ENCODE measurements at regions not wholly inside any gene's neighbourhood (a gene's known extent, or its start where the extent isn't known, plus 50 kb on each side); places are given as distances from the start of the nearest gene placed in this dataset.

DNA sequence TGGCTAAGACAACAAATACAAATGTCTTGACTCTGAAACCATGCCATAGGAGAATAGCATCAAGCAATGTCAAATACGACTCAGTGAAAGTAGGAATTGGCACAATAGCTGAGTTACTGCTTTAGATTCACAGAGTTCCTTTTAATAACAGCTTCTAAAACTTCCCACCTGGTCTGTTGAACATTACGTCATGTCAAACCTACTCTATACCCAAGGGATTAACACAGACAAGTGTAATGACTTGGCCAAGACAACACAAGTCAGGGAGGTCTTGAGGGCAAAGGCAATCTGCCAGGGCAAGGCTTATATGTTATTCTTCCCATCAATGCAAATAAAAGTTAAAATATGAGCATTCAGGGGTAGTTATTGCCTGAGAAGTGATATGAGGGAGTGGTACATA, 265.1 kb upstream of the PRDM1 start:
- Mint-ChIP-seq H3K36me3 (ENCODE audit: low read depth) (peaks cover 4% of the 10 kb centered on the region), H3K27ac (ENCODE audit: unreplicated experiment) (no peak overlapping the region)
- no peak for DNase-seq (ENCODE audit: low spot score)

DNA sequence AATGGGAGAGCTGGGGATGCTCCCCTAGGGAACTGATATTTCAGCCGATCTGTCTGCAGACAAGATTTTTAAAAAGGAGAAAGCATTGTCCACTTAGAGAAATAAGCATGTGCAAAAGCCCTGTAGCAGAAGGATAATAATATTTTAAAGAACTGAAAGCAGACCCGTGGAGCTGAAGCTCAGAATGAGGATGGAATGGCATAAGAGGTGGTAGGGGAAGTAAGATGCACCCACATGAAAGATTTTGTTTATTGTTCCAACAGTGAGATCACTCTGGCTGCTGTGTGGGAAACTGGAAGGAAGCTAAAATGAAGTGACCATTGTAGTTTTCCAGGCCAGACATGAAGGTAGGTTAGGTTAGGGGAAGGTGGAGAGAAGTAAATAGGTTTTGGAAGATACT, 266.4 kb upstream of the PRDM1 start:
- peaks cover 13% of the 10 kb centered on the region for H3K9me3 Mint-ChIP-seq (ENCODE audit: low read depth)
- TF ChIP-seq, protein P1, sequence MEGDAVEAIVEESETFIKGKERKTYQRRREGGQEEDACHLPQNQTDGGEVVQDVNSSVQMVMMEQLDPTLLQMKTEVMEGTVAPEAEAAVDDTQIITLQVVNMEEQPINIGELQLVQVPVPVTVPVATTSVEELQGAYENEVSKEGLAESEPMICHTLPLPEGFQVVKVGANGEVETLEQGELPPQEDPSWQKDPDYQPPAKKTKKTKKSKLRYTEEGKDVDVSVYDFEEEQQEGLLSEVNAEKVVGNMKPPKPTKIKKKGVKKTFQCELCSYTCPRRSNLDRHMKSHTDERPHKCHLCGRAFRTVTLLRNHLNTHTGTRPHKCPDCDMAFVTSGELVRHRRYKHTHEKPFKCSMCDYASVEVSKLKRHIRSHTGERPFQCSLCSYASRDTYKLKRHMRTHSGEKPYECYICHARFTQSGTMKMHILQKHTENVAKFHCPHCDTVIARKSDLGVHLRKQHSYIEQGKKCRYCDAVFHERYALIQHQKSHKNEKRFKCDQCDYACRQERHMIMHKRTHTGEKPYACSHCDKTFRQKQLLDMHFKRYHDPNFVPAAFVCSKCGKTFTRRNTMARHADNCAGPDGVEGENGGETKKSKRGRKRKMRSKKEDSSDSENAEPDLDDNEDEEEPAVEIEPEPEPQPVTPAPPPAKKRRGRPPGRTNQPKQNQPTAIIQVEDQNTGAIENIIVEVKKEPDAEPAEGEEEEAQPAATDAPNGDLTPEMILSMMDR (IDR thresholded peaks at IDR 0.05) = no peak
- H3K27ac Mint-ChIP-seq (ENCODE audit: unreplicated experiment) = no peak overlapping the region
- no peak overlapping the region for H3K4me3 Mint-ChIP-seq (ENCODE audit: unreplicated experiment)
- H3K36me3 Mint-ChIP-seq (ENCODE audit: low read depth) = peaks cover 4% of the 10 kb centered on the region
- H3K4me1 Mint-ChIP-seq (ENCODE audit: low read depth) = peaks cover 4% of the 10 kb centered on the region
- DNase-seq (ENCODE audit: low spot score) = no peak
- no peaks in the 10 kb centered on the region for H3K27me3 Mint-ChIP-seq (ENCODE audit: low read depth)

More for the DNA sequence above, 265.1 kb upstream of the PRDM1 start:
- peaks cover 10% of the 10 kb centered on the region for H3K4me1 Mint-ChIP-seq (ENCODE audit: low read depth)
- no peaks in the 10 kb centered on the region for H3K27me3 Mint-ChIP-seq (ENCODE audit: low read depth)
- peaks cover 13% of the 10 kb centered on the region for H3K9me3 Mint-ChIP-seq (ENCODE audit: low read depth)
- no peak overlapping the region for H3K4me3 Mint-ChIP-seq (ENCODE audit: unreplicated experiment)
- TF ChIP-seq, protein P1 (IDR thresholded peaks at IDR 0.05) = no peak

- H3K4me1 Mint-ChIP-seq (ENCODE audit: low read depth) = no peaks in the 10 kb centered on the region
- H3K9me3 Mint-ChIP-seq (ENCODE audit: low read depth) = peaks cover 13% of the 10 kb centered on the region
- H3K4me3 Mint-ChIP-seq (ENCODE audit: unreplicated experiment) = no peak overlapping the region
- no peak overlapping the region for H3K27ac Mint-ChIP-seq (ENCODE audit: unreplicated experiment)
- DNase-seq (ENCODE audit: low spot score) = no peak
- H3K36me3 Mint-ChIP-seq (ENCODE audit: low read depth) = peaks cover 4% of the 10 kb centered on the region
- H3K27me3 Mint-ChIP-seq (ENCODE audit: low read depth) = no peaks in the 10 kb centered on the region
- TF ChIP-seq, protein P1 (IDR thresholded peaks at IDR 0.05) = no peak
These were observed 267.6 kb upstream of the PRDM1 start for GRCh38 chr6:105818505-105818904.

DNA sequence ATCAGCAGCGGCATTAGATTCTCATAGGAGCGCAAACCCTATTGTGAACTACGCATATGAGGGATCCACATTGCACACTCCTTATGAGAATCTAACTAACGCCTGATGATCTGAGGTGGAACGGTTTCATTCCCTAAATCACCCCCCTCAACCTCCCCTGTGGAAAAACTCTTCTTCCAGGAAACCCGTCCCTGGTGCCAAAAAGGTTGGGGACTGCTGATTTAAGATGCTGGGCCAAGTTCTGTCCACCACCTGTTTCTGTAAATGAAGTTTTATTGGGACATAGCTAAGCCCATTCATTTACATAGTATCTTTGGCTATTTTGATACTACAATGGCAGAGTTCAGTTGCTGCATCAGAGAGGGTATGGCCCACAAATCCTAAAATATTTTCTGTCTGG, 268.2 kb upstream of the PRDM1 start:
- H3K27me3 Mint-ChIP-seq (ENCODE audit: low read depth) = no peaks in the 10 kb centered on the region
- H3K27ac Mint-ChIP-seq (ENCODE audit: unreplicated experiment) = no peak overlapping the region
- no peaks in the 10 kb centered on the region for H3K4me1 Mint-ChIP-seq (ENCODE audit: low read depth)
- no peak for DNase-seq (ENCODE audit: low spot score)
- no peak overlapping the region for H3K4me3 Mint-ChIP-seq (ENCODE audit: unreplicated experiment)
- peaks cover 4% of the 10 kb centered on the region for H3K36me3 Mint-ChIP-seq (ENCODE audit: low read depth)
- peaks cover 13% of the 10 kb centered on the region for H3K9me3 Mint-ChIP-seq (ENCODE audit: low read depth)
- TF ChIP-seq, protein P1 (IDR thresholded peaks at IDR 0.05) = no peak

DNA sequence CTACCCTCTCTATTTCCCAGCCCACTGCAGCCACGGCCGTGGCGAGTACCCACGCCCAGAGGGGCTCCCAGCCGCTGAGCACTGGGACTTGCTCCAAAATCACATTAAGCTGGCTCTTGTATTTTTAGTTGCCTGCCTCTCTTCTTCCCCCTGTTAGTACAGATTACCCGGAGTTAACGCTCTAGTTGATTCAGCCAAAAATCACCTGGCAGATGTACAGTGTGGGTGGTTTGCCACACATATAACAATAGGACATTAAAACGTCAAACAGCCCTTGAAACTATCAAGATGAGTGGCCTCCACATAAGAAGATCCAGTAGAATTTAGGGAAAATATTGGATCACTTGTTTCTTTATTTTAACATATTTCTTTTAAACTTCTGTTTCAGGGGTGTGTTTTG, 268.8 kb upstream of the PRDM1 start:
- TF ChIP-seq, protein P1 (IDR thresholded peaks at IDR 0.05) = no peak
- peaks cover 2% of the 10 kb centered on the region for H3K36me3 Mint-ChIP-seq (ENCODE audit: low read depth)
- H3K4me1 Mint-ChIP-seq (ENCODE audit: low read depth) = no peaks in the 10 kb centered on the region
- DNase-seq (ENCODE audit: low spot score) = no peak
- no peak overlapping the region for H3K4me3 Mint-ChIP-seq (ENCODE audit: unreplicated experiment)
- no peaks in the 10 kb centered on the region for H3K27me3 Mint-ChIP-seq (ENCODE audit: low read depth)
- peaks cover 9% of the 10 kb centered on the region for H3K9me3 Mint-ChIP-seq (ENCODE audit: low read depth)
- H3K27ac Mint-ChIP-seq (ENCODE audit: unreplicated experiment) = no peak overlapping the region
